Activated CD4-positive, alpha-beta T cell treated with anti-CD3 and anti-CD28 coated beads, Interleukin-2, Interleukin-4, amounts not matched to agents 100 ng/mL and 50 ng/mL, durations not matched to agents 16 hours and 8 hours (primary cell): ENCODE measurements at regions not wholly inside any gene's neighbourhood (a gene's known extent, or its start where the extent isn't known, plus 50 kb on each side); places are given as distances from the start of the nearest gene placed in this dataset.

ENCODE experiments used
- DNase-seq: peaks from one replicate; pipeline ENCODE4 v3.0.0-alpha.2; 2020; ENCODE audit warnings: low spot score

DNA sequence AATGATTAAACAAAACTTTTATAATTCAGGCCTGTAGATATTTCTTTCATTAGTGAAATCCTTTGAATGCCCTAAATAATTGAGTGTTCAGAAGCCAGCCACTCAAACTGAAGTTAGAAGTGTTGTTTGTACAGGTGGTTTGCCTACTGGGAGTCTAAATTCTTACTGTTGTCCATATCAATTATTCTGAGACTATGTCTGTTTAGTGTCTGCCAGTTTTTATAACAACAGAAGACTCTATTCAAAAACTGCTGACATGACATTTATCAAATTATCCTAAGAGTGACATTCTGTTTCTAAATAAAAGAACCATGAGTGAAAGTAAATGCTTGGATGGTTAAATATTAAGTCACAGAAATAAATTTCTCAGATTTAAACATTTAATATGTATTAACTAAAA, 375.1 kb downstream of the FAT4 start:
- no peak for DNase-seq

DNA sequence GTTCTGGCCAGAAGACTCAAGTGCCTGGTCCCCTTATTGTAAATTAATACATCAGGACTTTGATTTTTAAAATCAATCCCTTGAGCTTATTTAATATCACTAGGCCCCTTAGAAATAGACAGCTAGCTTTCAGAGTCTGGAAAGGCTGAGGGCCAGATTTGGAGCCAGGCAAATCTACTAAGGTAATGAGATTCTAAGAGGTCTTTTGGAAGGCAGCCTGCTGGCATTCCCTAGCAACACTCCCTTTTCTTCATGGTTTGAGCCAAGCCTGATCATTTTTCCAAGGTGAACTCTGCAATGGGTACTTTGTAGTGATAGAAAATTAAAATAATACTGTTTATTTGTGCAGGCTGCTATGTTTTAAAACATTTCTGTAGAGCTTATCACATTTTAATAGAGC, 378.5 kb downstream of the FAT4 start:
- DNase-seq = no peak

DNA sequence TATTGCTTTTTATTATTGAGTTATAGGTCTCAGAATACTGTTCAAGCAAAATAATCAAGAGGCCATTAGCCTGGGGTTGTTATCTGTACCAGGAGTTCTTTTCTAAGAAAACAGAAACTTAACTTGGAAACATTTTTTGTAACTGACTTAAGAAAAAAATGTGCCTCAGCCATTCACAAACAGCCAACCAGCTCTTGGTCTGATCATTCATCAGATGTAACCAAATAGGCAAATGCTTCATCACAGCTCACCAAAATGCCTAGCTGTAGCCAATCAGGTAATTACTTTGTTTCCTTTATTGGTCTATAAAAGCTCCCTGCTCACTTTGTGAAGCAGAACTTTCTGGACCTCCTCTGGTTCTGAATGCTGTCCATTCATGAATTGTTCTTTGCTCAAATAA, 387.7 kb downstream of the FAT4 start:
- DNase-seq = no peak

DNA sequence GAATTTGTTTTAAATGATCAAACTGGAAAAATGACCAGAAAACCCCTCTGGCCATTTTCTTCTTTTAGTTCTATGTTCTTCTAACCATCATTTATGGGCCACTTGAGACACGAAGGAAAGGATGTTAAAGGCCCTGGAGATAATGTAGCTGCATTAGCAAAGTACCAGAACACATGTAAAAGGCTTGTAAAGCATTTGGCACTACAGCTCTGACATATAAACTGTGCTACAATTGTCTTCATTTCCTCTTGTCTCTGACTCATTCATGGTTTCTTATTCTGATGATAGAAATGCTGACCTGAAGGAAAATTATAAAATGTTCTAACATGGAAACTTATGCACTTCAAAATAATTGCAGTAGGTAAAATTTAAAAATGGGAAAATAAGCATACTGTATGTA, 388.7 kb downstream of the FAT4 start:
- no peak for DNase-seq

DNA sequence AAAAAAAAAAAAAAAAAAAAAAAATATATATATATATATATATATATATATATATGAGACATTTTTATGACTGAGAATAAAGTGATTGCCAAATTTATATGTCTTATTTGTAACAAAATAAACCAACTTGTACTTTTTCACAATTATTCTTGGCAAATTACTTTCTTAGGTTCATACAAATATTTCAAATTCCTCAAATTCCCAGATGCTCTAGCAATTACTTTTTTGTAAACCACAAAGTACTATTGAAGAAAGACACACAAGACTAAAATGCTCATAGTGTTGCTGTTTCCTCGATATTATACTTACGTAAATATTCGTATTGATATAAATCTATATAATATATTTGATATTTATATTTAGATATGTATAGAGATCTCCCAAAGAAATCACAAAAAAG, 390.0 kb downstream of the FAT4 start:
- DNase-seq = no peak

DNA sequence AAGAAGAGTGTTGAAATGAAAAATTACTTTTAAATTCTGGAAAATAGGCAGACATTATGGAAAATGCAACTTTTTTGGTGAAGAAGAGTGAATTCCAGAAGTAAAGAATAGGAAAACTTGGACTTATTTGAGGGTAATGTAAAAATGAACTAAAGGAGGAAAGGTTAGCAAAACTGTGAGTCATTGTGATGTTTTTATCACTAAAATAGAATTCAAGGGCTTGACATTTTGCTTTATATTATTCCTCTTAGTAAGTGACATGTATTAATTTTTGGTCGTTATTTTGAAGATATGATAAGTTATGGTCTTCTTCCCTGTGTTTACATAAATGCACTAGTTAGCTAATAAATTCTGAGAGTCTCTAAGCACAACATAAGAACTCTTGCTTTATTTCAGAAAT, 390.9 kb downstream of the FAT4 start:
- DNase-seq = no peak

DNA sequence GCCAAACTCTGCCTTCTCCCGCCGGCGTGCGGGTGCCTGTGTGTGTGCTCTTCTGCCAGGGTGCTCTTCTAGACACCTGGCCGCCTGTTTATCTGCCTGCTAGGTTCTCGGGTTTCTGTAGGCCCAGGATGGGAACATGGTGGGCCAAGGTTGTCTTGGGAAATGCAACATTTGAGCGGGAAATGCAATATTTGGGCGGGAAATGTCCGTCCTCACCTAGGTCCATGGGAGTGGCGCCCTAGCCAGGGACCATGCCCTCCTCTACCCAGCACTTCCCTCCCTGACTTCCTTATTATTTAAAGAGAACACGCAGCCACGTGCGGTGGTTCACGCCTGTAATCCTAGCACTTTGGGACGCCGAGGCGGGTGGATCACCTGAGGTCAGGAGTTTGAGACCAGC, 392.6 kb downstream of the FAT4 start:
- no peak for DNase-seq

DNA sequence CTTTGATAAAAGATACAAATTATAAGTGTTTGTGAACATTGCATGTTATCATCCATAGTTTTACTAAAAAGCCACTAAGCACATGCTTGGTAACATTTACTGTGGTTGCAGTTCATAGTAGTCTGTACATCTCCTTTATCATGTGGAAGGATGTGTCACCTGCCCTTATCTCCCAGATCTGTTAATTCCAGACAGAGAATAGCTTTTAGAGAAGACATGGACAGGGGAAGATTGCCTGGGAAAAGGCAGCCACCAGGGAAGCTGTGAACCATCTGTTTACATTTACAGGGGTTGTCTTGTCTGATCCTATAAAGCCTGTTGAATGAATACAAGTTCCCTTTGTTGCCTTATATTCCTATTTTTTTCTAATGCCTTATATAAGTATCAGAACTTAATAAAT, 396.0 kb downstream of the FAT4 start:
- DNase-seq = no peak

DNA sequence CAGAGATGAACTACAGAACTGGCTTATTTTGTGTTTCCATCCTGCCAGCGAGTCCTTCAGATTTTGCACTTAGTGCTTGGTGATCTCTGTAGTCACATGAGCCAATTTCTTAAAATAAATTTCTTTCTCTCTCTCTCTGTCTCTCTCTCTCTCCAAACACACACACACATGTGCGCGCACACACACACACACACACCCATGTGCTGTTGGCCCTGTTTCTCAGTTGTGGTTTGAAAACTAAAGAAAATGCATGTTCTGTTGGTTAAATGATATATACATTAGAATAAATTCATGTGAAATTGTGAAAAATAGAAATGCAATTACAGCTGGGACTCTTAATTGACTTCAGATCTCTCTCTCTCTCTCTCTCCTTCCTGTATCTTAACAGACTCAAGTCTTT, 399.3 kb downstream of the FAT4 start:
- DNase-seq = no peak

DNA sequence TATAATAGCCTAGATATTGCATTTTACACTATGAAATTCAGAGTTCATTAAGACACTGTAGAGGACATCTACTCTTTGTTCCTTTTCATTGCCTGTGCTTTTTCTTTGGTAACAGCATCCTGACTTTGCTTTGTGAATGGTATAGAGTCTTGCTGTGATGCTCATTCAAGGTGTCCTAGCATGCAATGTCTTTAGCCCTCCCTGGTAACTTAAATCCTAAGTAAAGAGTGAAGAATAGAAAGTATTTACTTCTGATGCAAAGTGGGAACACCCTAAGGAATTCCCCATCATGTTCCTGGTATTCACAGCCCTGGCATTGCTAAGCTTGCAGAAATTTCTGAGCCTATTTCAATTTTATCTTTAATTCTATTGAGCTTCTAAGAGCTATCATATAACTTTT, 400.1 kb downstream of the FAT4 start:
- DNase-seq = no peak

DNA sequence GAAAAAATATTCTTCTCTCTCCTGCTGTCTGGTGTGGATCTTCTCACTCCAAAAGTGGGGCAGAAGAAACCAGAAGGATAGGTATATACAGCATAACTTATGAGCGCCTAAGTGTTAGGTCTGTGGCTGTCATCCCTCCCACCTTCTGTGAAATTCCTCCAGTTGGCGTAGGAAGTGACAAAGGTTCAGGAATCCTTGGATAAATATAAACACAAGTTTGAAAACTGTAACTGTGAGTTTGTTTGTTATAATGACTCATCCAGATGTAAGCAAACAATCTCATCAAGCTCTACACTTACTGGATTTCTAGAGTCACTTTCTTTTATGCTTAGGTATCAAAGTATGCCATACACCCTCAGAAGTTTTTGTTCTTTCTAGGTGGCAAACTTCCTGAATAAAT, 405.2 kb downstream of the FAT4 start:
- DNase-seq = no peak

DNA sequence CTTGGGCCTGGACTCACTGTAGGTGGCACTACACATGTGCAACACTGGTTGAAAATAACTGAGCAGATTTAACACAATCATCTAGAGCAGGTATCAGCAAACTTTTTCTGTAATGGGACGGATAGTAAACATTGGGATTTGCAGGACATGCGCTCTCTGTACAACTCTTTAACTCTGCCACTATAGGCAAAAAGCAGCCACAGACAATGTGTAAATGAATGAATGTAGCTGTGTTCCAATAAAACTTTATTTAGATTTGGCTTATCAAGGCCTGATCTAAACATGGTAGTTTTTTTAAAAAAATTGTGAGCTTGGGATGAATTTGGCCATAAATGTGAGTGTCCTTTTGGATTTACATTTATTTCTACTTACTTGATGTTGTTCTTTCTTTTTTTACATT, 407.3 kb downstream of the FAT4 start:
- DNase-seq = no peak

DNA sequence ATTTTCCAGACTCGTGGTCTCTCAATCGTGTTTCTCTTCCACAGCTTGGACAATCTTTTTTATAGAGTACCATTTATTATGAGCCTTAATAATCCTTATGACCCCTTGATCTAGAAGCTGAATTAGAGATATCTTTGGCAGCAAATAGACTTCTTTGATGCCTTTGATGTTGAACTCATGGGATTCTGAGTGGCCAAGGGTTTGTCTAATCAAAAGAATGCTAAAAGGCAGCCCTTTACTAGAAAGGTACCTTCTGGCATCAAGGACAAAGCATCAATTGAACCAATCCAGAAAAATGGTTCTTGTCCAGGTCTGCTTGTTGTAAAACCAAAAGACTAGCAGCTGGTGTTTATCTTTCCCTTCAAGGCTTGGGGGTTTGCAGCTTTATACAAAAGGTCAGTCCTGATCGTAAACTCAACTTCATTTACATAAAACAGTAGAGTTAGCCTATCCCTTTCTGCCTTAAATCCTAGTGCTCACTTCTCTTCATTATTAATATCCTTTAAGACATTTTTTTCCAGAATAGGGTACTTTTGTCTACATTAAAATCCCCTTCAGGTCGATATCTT, 411.3 kb downstream of the FAT4 start:
- DNase-seq = no peak

DNA sequence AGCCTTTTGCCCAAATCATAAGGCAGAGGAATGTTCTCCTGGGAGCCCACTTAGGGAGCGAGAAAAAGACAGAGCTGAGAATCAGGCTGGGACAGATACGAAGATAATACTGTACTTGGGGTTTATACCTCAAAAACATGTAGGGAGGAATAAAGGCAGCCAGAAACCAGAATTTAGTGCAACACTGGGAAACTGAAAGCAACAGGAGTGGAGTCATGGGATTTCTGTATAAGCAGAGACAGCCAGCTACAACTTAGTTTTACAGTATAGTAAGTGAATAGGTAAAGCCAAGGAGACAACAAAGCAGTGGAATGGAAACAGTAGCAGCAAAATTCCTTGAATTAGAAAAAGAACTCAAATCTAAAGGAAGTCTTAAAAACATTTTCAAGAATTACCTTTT, 413.2 kb downstream of the FAT4 start:
- no peak for DNase-seq

DNA sequence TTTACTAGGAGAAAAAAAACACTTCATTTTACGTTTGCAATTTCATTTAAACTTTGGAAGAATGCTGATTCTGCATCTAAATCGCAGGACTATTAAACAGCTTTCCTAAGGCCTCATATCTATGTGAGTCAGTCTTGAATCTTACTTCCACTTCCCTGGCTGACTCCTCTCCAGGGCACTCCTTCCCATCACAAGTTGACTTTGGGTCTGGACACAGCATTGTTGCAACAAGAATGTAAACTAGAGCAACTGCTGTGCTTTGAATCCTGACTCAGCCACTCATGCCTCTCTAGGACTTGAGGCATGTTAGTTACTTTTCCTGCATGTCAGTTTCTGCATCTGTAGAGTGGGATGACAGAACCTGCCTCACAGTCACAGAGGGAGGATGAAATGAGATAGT, 413.8 kb downstream of the FAT4 start:
- DNase-seq = no peak

DNA sequence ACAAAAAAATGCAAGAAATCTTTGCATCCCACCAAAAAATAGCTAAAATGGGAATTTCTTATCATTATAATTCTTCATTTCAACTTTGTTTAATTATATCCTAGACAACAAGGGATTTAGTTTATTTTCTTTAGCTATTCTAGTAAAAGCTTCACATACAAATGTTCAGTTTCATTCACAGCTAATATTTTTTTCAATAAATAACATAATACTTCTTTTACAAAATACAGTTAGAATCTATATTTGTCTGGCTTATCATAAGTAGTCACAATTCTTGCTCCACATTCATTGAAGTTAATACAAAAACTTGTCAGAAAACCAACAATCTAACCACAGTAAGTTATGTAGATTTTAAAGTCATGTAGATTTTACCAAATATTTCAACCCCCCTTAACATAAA, 414.4 kb downstream of the FAT4 start:
- no peak for DNase-seq

DNA sequence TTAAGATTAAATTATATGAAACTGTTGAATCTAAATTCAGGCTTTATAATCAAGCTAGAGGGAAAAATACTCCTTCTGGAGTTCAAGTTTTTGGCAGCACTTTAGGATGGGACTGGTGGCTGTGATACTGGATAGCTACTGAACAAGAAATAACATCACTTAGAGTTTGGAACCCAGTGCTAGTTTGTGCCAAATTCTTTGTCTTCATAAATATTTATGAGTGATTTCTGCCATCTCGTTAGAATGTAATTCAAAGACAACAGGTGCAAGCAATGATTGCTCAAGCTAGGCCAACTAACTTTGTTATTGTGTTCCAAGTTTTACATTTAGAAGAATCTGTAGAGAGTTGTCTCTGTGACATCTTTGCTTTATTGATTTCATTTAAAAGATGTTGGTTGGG, 417.9 kb downstream of the FAT4 start:
- DNase-seq = no peak

DNA sequence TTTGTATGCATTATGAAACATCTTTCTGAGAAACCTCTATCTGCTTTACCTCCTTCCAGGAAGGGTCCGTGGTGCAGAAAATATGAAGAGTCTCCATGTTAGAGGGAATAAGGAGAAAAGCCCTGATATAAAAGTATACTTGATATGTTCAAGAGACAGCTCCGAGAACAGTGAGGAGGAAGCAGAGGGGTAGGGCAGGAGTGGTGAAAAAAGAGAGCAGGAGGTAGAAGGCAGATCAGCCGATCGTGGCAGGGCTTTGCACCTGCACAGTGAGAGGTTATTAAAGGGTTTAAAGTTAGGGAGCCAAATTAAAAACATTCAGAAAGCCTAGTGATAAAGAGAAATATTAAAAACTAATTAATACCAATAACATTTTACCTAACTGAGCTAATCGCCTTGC, 419.7 kb downstream of the FAT4 start:
- no peak for DNase-seq

DNA sequence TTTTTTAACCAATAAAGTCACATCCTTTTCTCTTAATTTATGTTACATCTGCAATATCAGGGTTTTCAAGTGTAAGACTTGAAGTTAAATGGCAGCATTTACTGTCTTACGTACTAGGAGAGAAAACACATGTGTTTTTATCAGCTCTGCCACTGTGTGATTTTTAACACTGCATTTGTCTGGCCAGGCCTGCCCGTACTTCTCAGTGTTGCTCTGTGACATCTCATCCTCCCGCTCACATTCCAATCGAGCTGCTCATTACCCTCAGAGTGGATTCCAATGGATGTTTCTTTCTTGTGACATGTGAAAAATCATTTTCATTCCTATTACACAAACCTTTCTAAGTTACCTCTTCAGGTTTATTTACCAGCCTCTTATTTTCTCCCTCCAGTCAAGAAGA, 420.3 kb downstream of the FAT4 start:
- no peak for DNase-seq

DNA sequence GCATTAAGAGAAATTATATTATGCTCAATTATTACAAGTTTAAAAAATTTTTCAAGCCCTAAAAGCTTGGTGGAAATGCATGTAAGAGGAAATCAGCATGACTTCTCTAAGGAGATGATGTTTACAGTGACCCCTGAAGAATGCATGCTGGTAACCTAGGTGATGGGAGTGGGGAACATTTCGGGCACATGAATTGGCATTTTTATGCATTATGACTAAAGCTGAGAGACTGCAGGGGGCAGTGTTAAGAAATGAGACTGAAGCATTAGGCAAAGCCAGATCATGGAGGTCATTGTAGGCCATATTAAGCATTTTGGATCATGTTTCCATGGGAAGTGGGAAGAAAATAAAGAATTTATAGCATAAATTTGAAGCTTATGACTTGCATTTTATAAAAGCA, 421.3 kb downstream of the FAT4 start:
- DNase-seq = no peak

DNA sequence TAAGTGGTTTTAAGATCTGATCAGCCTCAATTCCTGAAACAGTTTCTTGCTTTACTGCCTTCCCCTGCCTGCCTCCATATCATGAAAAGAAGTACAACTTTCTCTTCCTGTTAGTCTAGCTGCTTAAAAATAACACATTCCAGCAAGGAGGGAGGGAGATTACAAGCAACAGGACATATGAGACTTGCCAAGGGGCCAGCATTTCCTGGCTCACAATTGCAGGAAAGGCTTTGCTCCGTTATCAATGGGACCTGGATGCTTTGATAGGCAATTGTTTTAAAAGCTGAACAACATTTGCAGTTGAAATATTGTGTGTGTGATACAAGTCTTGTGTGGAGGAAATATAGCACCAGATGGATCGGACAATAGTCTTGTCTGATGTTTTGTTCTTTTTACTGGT, 425.0 kb downstream of the FAT4 start:
- DNase-seq = no peak

DNA sequence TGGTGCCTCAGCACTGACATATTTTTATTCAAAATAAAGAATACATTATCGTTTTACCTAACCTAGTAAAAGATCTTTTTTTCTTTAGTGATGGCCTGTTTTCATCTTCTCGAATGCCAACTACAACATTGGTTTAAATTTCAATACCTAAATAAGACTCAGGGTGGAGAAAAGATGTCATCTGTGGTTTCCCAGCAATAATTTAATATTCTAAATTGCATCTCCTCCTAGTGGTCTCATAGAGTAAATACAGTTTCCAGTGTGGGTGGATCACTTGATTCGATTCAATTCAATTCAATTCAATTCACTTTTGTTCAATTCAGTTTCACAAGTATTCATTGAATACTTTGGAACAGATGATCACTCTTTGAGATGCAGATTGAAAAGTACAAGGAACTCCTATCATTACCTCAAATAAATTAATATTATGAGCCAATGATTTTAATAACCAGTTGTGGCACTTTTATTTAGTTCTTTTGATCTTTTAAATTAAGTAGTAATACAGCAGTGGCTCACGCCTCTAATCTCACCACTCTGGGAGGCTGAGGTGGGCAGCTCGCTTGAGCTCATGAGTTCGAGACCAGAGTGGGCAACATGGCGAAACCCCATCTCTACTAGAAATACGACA, 427.2 kb downstream of the FAT4 start:
- DNase-seq = no peak

DNA sequence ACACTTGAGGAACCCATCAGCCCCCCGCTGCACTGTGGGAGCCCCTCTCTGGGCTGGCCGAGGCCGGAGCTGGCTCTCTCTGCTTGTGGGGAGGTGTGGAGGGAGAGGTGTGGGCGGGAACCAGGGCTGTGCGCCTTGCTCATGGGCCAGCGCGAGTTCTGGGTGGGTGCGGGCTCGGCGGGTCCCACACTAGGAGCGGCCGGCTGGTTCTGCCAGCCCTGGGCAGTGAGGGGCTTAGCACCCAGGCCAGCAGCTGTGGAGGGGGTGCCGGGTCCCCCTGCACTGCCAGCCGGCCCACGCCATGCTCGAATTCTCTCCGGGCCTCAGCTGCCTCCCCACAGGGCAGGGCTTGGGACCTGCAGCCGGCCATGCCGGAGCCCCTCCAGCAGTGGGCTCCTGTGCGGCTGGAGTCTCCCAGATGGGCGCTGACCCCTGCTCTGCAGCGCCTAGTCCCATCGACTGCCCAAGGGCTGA, 430.2 kb downstream of the FAT4 start:
- no peak for DNase-seq

DNA sequence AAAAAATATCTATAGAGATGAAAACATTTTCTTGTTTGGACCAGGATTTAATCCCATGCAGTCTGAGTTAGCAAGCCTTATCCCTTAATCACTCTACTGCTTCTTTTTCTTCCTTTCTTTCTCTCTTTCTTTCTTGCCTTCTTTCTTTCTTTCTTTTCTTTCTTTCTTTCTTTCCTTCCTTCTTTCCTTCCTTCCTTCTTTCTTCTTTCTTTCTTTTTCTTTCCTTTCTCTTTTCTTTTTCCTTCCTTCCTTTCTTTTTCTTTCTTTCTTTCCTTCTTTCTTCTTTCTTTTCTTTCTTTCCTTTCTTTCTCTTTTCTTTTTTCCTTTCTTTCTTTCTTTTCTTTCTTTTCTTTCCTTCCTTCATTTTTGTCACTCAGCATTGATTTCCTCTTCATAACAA, 434.6 kb downstream of the FAT4 start:
- no peak for DNase-seq

DNA sequence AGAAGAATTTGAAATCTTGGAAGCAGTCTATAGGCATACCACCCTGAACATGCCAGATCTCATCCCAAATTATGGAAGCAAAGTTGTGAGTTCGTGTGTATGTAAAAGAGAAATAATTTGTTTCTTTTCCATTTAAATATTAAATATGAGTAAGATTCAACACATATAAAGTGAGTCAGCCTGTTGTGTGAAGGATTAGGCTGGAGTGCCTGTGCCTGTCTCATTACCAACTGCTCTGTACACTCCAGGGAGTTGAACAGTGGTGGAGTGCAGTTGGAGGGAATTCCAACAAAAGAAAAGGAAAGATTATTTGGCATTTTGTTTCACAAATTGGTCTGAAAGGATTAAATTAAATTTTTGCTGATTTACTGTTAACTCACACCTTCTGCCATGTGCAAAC, 435.6 kb downstream of the FAT4 start:
- no peak for DNase-seq
